AG04449 (cell line): ENCODE measurements at regions not wholly inside any gene's neighbourhood (a gene's known extent, or its start where the extent isn't known, plus 50 kb on each side); places are given as distances from the start of the nearest gene placed in this dataset.

ENCODE experiments used
- CTCF ChIA-PET: fragments of 350-600 bp; formaldehyde crosslinking; extraction: SDS; loops from one replicate; lab custom pipeline; 2021; ENCODE audit warnings: antibody characterized with exemption; lab: Yijun Ruan, JAX
- POLR2A ChIA-PET: fragments of 400-600, 350-600 bp; formaldehyde crosslinking; extraction: SDS; loops from one replicate; lab custom pipeline; 2020; ENCODE audit warnings: antibody characterized with exemption, inconsistent platforms; lab: Yijun Ruan, JAX
- DNase-seq: peaks from one replicate; pipeline ENCODE4 v3.0.0-alpha.2; 2010; ENCODE audit warnings: low read depth, low spot score
- H3K4me3 ChIP-seq: 2 replicates; pipeline ENCODE4 v1.5.1; 2011; ENCODE audit warnings: low read depth, mild to moderate bottlenecking, control low read depth, low read length
- CTCF ChIP-seq: IDR thresholded peaks from one replicate; pipeline ENCODE4 v1.5.1; 2011; ENCODE audit warnings: mild to moderate bottlenecking, moderate library complexity, low read length, control low read depth, inconsistent platforms; ENCODE audit not compliant: insufficient read depth; ENCODE audit errors: missing control alignments

GRCh38 chr4:183846951-183847350 is 58.2 kb upstream of the STOX2 start:
- CTCF ChIA-PET = no interaction called here
- TF ChIP-seq CTCF = no peak
- POLR2A ChIA-PET = no interaction called here
- no peak for DNase-seq
- H3K4me3 ChIP-seq = no peak overlapping the region

- CTCF ChIA-PET = interaction anchor here (0.9 to 1.0 kb wide), 2 partner anchors 13 to 320 kb away, joined by 3 read pairs; no protein-coding TSS in a partner anchor
- no peak for TF ChIP-seq CTCF
- POLR2A ChIA-PET = no interaction called here
- H3K4me3 ChIP-seq = no peak overlapping the region
- DNase-seq = no peak
Measured at GRCh38 chr4:183848805-183849204, 56.3 kb upstream of the STOX2 start.

GRCh38 chr4:183852910-183853547 is 52.1 kb upstream of the STOX2 start:
- TF ChIP-seq CTCF = no peak
- no peak overlapping the region for H3K4me3 ChIP-seq
- POLR2A ChIA-PET = no interaction called here
- no peak for DNase-seq
- CTCF ChIA-PET = interaction anchor here (1.3 kb wide), 1 partner anchor 412 kb away, joined by 3 read pairs; no protein-coding TSS in a partner anchor

GRCh38 chr4:183853548-183853940 is 51.6 kb upstream of the STOX2 start:
- ChIA-PET CTCF (interaction anchor here (1.3 kb wide), 1 partner anchor 411 kb away, joined by 3 read pairs; no protein-coding TSS in a partner anchor), POLR2A (no interaction called here)
- DNase-seq = no peak
- TF ChIP-seq CTCF = no peak
- H3K4me3 ChIP-seq = no peak overlapping the region
